Glomerular visceral epithelial cell (primary cell): ENCODE measurements at regions not wholly inside any gene's neighbourhood (a gene's known extent, or its start where the extent isn't known, plus 50 kb on each side); places are given as distances from the start of the nearest gene placed in this dataset.

ENCODE experiments used
- DNase-seq: peaks from one replicate; pipeline ENCODE4 v3.0.0-alpha.2; 2016; ENCODE audit errors: extremely low spot score

DNA sequence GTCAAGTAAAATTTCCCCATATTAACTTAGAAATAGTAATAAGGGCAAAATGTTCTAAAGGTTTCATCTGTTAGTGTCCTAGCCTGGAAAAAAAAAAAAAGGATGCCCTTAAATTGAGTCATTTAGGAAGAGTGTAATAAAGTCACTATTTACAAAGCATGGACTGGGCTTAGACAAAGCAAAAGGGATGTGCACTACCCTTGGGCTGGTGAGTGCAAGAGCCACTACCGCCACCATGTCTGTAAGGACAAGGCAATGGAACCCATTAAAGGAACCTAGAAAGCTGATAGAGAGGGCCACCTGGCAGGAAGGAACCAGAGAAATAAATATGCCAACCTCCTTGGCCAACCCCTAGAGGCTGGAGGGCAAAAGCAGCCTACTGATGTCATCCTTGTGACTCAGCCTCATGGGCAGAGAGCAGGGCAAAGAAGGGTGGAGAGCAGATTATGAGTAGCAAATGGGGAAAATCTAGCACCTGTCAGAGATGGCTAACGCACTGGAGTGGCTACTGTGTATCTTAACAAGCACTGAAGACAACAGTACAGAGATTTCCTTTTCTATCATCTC, 59.5 kb upstream of the FUT8 start:
- peak; percentile 60 for DNase-seq

DNA sequence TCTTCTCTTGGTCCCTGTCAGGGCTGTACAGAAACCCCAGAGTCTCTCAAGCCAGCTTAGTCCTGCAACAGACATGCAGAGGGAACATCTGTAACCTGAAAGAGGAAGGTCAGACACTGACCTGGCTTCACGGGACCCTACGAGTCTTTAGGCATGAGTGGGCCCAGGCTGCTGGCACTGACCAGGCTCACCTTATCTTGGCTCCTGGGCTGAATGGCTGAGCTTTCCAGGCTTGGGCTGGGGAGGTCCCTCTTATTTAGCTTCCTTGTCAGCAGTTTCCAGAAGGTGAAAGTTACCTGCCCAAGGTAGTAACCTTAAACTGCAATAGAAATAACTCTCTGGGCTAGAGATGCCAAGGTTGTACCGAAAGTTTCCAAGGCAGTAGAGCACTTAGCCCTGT, 58.4 kb upstream of the FUT8 start:
- no peak for DNase-seq

DNA sequence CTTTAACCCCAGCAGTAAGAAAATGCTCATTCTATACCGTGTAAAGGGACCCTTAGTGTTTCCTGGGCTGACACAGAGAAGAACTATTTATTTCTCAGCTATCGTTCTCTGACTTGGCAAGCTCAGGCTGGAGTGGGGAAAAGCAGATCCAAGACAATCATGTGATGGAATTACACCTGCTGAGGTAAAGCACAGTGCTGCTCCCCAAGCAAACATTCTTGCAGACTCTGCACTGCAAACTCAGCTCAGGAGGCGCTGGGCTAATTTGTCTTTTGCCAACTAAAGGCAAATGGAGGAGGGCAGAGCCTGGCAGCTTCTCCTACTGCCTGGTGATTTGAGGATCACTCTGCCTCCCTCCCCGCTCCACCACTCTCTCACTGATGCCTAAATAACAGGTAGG, 57.8 kb upstream of the FUT8 start:
- no peak for DNase-seq

DNA sequence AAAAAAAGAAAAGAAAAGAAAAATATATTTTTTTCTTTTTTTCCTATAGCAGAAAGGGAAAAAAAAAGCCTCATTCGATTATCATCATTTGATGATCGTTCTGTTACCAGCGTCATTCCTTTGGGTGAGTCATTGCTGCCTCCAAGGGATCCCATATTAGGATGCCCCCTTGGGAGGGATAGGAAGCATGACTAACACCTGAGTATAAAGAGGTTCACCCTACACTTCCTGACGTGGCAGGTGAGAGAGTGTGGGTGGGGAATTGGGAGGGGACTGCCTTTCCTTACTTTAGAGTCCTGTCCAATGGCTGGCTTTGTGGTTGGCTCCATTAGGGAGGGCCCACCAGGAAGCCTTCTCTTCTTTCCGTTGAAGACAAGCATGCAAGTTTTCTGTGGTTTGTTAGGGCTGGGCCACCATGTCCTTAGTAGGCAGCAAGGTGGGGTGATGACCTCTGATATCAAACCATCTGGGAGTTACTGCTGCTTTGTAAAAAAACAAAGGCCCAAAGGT, 56.1 kb upstream of the FUT8 start:
- DNase-seq = peak; percentile 64

- no peak for DNase-seq
These were observed 55.4 kb upstream of the FUT8 start for GRCh38 chr14:65357113-65357512.

DNA sequence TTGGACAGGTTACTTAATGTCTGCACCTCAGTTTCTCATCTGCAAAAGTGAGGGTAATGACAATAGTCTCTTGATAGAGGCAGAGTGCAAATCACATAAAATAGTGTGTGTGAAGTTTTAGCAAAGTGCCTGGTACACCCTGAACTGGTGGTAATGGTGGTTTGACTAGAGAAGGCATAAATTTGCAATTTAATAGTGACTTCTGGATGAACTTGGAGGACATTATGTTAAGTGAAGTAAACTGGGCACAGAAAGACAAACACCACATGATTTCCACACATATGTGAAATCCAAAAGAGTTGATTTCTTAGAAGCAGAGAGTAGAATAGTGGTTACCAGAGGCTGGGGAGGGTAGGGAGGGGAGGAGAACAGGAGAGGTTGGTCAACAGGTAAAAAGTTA, 54.8 kb upstream of the FUT8 start:
- DNase-seq = no peak

DNA sequence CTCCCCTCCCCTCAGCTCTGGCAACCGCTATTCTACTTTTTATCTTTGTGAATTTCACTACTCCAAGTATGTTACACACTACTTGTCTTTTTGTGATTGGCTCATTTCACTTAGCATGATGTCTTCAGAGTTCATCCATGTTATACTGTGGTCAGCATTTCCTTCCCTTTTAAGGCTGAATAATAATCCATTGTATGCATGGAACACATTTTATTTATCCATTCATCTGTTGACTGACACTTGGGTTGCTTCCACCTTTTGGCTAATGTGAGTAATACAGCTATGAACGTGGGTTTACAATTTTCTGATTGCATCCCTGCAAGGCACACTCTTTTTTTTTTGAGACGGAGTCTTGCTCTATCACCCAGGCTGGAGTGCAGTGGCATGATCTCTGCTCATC, 53.0 kb upstream of the FUT8 start:
- DNase-seq = no peak

GRCh38 chr14:65360144-65360784, 52.3 kb upstream of the FUT8 start:
- no peak for DNase-seq

DNA sequence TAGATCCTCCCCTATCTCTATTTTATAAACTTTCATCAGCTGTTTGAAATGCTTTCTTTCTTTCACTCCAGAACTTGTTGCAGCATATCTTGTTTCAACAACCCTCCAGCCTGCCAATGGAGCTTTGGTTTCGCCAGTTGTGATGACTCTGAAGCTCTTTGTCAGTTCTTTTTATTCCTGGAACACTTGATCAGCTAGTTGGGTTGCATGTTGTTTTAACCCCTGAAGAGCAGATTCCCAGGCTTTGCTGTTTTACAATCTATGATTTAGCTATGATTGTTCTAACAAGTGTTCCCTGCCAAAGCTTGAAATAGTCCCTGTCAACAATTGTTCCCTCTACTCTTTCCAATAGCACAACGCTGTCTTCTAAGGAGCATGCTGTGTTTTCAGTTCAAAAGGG, 50.6 kb upstream of the FUT8 start:
- DNase-seq = no peak
